Putamen (tissue), 1 donor: ENCODE measurements at regions not wholly inside any gene's neighbourhood (a gene's known extent, or its start where the extent isn't known, plus 50 kb on each side); places are given as distances from the start of the nearest gene placed in this dataset.

ENCODE experiments used
- DNase-seq: peaks from one replicate; pipeline ENCODE4 v3.0.0-alpha.2; 2016; ENCODE audit warnings: low spot score

GRCh38 chr20:61123751-61124368, 128.2 kb upstream of the CDH4 start:
- DNase-seq = no peak

- DNase-seq = no peak
Observed at GRCh38 chr20:61125076-61125475, 127.0 kb upstream of the CDH4 start.

DNA sequence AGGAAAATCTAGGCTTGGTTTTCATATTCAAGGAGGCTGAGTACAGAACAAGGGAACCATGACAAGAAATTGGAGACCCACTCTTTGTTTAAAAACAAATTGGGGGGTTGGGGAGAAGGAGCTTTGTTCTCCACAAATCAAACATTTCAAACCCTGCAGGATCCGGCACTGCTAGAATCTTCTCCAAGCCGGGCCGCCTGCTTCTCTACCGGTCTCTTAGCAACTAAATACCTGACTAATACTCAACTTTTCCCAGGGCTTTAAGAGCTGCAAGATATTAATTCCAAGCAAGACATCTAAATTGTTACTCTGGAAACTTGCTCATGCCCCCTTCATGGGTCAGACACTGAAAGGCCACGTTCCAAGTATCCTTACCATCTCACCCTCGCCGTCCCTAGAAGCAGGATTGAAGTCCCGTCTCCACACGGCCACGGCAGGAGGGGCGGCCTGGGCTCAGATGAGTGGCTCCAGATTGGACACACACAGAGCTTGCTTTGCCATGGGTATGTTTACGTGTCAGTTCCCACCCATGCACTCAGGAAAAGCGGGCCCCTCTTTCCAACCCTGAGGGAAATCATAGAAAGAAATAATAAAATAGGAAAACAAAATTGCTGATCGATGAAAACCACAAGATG, 126.4 kb upstream of the CDH4 start:
- DNase-seq = no peak

GRCh38 chr20:61126369-61127195, 125.5 kb upstream of the CDH4 start:
- no peak for DNase-seq

DNA sequence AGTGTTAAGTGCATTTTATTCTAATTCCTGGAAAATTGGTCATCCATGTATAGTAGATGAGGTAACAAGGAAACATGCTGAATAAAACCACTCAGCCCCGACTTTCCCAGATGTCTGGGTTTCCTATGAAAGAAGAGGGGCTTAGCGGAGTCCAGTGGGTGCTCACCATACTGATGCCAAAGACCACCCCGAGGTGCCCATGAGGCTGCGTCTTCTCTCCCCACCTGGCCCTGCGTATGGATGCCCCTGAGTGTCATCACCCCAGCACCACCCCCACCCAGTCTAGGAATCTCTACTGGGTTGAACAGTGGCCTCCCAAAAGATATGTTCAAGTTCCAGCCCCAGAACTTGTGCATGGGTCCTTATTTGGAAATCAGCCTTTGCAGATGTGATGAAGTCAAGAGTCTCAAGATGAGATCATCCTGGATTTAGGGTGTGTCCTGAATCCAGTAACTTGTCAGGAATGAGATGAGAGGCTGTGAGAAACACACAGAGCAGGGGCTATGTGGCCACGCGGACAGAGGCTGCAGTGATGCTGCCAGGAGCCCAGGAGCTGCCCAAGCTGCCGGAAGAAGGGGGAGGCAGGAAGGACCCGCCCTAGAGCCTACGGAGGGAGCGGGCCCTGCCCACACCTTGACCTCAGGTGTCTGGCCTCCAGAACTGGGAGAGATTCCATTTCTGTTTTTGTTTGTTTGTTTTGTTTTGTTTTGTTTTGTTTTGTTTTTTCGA, 124.6 kb upstream of the CDH4 start:
- DNase-seq = no peak

GRCh38 chr20:61128701-61129269, 123.3 kb upstream of the CDH4 start:
- no peak for DNase-seq

DNA sequence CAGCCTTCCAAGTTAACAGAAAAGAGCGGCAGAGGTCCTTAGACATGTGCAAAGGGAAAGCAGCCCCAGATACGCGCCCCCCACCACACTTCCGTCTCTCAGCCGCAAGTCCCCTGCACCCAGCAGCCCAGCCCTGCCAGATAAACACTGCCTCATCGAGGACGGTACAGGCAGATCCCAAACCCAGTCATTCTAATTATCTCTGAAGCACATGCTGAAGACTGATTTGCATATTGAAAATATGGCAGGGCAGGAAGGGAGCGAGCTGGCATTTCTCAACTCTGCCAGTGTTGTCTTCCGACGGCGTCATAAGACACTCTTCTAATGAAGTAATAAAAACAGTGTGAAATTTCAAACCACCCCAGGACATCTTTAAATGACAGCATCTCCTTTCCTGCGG, 122.8 kb upstream of the CDH4 start:
- no peak for DNase-seq

DNA sequence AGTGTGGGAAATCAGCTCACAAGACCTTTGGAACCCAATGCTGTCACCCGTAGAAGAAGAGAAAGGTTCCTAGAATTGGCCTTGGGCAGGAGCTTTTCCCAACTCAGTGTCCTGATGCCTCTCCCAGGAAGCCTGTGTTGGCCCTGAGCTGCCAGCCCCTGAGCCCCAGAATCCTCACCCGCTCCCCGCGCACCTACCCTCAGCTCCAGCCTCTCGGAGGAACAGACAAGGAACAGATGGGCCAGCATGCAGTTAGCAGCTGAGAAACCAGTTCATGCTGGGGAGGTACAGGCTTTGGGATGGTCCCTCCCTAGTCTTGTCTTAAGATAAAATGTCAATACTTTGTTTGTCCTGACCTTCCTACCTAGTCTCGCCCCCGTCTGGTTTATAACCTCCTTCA, 121.9 kb upstream of the CDH4 start:
- DNase-seq = no peak

- DNase-seq = no peak
Observed at GRCh38 chr20:61131944-61132343, 120.1 kb upstream of the CDH4 start.

DNA sequence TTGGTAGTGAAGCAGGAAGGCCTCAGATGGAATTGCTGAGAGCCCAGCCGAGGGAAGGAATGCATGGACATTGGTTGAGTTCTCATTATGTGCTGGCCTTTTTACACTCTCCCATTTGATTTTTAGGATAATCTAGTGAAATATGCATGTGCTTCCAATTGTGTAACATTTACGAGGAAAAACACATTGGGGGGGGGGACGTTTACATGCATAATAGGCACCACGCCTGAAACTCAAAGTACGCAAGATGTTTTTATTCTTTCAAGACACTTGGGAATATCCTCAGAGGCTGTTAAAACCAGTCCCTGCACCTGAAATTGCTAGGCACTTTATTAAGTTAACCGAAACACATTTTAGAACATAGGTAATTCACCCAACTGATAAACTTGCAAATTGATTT, 118.5 kb upstream of the CDH4 start:
- DNase-seq = no peak

GRCh38 chr20:61134296-61135030, 117.6 kb upstream of the CDH4 start:
- no peak for DNase-seq

DNA sequence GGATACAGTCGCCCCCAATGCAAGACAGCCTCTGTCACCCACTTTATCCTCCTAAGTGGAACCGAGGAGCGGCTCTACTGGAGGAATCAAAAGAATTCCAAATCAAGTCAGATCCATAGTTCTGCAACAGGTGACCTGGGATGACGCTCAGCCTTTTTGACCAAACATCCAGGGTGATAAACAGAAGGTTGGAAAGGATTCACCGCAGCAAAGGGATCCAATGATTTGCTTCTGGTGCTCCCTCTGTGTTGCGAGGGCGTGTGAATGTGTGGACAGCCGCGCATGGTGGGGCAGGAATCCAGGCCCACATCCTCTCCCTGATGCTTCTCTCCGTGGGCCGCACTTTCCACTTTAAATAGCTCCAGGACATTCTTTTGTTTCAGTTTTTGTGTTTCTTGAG, 116.8 kb upstream of the CDH4 start:
- DNase-seq = no peak

DNA sequence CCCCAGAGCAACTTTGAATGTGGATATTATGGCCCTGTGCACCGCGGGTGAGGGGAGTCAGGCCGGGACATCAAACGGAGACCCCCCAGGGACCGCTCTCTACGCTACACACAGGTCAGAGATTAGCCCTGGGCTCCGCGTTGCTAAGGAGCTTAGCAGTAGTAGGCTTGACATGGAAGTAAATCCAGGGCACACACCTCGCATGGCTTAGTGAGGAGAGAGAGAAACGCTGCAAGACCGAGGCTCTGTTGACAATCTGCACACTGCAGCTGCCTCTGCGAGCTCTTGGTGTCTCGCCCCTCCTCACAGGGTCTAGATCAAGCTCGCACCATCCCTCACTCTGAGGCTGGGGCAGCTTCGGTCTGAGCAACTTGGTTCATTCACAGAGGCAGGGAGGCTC, 116.1 kb upstream of the CDH4 start:
- DNase-seq = no peak

DNA sequence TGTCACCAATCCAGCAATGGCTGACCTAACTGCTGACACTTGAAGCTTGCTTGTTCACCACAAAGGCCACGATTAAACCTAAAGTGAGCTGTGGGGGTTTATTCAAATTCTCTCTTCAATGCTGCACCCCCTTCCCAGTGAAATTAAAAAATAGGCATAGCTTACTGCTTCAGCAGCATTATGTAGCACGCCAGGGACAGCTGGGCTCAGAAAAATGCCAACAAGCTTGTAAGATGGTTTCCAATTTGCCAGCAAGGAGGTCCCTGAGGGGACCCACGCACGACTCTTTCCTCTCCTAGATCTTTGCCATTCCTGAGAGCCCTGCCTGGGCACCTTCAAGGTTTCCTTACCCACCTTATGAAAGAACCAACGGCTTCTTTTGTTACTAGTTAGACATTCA, 113.5 kb upstream of the CDH4 start:
- DNase-seq = no peak

GRCh38 chr20:61139031-61139430, 113.0 kb upstream of the CDH4 start:
- DNase-seq = no peak

DNA sequence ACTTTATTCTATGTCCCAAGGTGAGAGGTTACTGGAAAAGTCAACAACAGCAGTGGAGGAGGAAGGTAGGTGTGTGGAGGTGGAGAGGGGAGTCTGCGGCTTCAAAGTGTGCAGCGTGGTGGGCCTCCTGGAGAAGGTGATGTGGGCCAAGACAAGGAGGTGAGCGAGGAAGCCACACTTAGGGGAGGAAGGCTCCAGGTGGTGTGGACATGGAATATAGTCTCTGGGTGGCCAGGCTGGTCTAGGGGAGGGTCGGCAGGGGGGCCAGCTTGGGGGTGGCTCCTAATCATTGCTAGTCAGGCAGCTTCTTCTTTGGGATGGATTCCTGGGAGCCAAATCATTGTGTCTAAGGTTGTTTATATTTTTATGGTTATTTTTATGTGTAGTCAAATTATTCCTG, 111.5 kb upstream of the CDH4 start:
- DNase-seq = no peak

- DNase-seq = no peak
Observed at GRCh38 chr20:61146023-61146422, 106.0 kb upstream of the CDH4 start.

DNA sequence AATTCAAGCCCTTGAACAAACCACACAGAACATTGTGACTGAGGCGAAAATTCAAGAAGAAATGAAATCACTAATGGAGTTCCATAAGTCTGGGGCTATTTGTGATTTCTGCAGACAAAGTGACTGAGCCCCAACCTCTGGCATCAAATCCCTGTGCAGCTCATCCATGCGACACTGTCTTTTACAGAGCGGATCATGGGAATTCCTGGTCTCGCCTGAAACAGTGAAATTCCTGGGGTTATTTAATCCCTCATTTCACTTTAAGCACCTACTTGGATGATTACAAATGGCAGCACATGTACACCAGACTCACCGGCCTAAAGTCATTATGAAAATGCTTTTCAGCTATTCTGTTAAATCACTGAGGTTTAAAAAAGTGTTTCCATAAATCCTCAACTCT, 102.4 kb upstream of the CDH4 start:
- DNase-seq = no peak

DNA sequence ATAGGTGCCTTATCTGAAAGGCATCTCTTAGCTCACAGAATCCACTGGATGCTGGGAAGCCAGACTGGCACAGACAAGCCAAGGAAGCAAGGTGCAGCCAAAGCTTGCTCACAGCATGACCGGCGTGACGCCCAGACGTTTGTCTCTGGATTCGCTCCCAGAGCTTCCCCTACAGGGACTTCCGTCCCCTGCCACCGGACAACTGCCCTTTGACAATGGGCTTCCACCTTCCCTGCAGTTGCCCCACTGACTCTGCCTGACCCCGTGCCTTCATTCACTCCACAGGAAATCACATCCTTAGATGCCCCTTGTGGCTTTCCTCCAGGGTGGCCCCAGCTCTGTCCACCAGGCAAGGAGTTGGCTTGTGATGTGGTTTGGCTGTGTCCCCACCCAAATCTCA, 94.8 kb upstream of the CDH4 start:
- no peak for DNase-seq

GRCh38 chr20:61159957-61160686, 91.9 kb upstream of the CDH4 start:
- DNase-seq = peak; percentile 3
